Right lung (tissue), 2 donors: ENCODE measurements at regions not wholly inside any gene's neighbourhood (a gene's known extent, or its start where the extent isn't known, plus 50 kb on each side); places are given as distances from the start of the nearest gene placed in this dataset.
"Not testable (repeated sequence)": the region's sequence is repeated elsewhere in the genome, so short reads cannot be mapped to it uniquely, and the experiment has no call there.

Experiments
- DNase-seq, 2 donors: peaks; one replicate each; pipeline ENCODE4 v3.0.0-alpha.2; 2013

- no peak for DNase-seq
Measured at GRCh38 chr5:86671536-86671935, 53.8 kb downstream of the COX7C start.

- DNase-seq: no peak
Measured at GRCh38 chr5:86674069-86674468, 56.3 kb downstream of the COX7C start.

GRCh38 chr5:86675311-86675710 lies 57.6 kb downstream of the COX7C start:
- DNase-seq: no peak

GRCh38 chr5:86679529-86679928 lies 61.8 kb downstream of the COX7C start:
- peak; percentile 41 to 45 for DNase-seq

DNA sequence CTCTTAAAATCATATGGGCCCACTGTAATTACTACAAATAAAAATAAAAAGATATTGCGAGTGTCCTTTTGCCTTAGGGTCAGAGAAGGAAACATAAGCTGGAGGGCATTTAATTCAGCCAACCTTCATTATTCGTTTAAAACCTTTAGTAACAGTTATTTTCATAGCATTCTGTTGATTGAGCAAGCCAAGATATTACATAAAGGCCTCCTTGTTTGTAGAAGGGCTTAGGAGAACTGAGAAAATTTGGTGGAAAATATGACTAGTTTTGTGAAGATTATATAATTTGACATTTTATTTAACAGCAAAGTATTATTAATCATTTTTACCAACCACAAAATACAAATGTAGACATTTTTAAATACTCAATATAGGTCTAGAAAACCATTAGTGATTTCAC lies 62.2 kb downstream of the COX7C start:
- no peak for DNase-seq

DNA sequence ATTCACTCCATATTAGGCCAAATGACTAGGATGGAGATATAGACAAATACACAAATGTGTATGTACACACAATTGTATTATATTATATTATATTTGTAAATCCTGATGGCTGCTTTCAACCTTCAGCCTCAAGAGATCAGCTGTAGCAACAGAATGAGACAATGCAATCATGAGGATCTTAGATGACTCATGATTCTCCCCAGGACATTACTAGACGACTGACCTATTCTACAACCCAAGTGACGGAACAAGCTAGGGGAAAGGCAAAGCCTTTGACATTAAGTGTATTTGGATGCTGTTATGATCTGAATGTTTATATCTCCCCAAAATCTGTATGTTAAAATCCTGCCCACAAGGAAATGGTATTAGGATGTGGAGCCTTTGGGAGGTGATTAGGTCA lies 66.5 kb downstream of the COX7C start:
- DNase-seq: no peak

DNA sequence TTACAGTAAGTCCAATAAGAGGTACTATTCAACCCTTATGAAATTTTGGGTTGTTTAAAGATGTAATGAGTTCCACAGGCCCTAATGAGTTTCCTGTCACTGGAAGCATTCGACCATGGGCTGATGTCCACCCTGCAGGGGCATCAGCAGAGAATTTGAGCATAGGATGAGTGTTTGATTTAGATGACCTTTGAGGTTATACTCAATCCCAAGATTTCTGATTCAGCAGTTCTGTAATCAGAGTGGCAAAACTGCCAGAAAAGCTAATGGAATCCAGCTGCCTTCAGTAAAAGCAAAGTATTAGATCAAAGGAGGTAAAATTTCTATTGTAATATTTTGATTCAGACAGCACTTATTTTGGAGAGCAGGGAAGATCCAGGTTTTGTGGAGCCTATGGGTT lies 68.3 kb downstream of the COX7C start:
- no peak for DNase-seq

GRCh38 chr5:86688406-86688805 lies 70.7 kb downstream of the COX7C start:
- no peak for DNase-seq

- DNase-seq: no peak
Measured at GRCh38 chr5:86689103-86689729, 71.5 kb downstream of the COX7C start.

DNA sequence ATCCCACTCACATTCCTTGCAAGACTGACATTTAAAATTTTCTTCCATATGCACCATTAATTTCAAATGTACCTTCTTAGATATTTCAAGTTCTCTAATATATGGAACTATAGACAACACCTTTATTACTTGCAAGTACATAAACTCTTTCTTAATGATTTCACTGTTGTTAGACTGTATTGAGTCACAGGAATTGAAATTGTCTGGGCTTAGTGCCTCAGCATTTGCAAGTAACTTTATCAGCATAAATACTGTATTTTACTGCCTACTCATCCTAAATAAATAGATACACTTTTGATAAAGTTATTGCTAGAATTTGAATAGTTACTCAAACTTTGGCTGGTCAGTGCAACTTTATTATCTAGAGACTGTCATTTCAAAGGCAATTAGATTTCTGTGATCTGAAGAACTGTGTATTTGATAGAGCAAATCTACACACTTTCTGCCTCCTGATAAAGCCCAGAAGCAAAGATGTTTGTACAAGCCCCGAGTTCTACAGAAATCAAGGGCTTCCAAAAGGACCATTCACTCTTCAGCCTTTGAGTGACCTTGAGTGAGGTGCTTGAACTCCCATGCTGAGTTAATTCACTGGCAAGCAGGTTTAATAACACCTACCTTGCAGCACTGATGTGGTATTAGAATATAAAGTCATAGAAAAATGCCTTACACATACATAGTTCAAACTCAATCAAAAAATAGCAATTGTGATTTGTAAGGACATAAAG lies 91.6 kb downstream of the COX7C start:
- DNase-seq: peak; percentile 7 to 9

- DNase-seq: no peak
Measured at GRCh38 chr5:86716121-86716520, 98.4 kb downstream of the COX7C start.

- DNase-seq: not testable (repeated sequence)
Measured at GRCh38 chr5:86731319-86732117, 113.8 kb downstream of the COX7C start.

DNA sequence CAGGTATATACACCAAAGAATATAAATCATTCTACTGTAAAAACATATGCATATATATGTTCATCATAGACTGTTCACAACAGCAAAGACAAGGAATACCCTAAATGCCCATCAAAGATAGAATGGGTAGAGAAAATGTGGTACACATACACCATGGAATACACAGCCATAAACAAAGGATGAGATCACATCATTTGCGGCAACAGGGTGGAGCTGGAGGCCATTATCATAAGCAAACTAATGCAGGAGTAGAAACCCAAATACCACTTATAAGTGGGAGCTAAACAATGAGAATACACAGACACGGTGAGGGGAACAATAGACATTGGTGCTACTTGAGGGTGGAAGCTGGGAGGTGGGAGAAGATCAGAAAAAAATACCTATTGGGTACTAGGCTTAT lies 117.6 kb downstream of the COX7C start:
- no peak for DNase-seq

DNA sequence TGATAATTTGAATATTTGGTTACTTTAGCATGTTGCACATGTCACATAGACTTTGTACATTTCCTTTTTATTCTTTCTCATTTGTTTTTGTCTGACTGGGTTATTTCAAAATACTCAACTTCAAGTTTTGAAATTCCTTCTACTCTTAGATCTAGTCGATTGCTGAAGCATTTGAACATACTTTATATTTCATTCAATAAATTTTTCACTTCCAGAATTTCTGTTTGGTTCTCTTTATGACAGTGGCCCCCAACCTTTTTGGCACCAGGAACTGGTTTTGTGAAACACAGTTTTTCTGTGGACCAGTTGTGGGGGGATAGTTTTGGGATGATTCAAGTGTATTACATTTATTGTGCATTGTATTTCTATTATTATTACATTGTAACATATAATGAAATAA lies 119.8 kb downstream of the COX7C start:
- DNase-seq: no peak

GRCh38 chr5:86748538-86749105 lies 130.9 kb downstream of the COX7C start:
- DNase-seq: no peak

GRCh38 chr5:86749841-86750240 lies 132.1 kb downstream of the COX7C start:
- no peak for DNase-seq

DNA sequence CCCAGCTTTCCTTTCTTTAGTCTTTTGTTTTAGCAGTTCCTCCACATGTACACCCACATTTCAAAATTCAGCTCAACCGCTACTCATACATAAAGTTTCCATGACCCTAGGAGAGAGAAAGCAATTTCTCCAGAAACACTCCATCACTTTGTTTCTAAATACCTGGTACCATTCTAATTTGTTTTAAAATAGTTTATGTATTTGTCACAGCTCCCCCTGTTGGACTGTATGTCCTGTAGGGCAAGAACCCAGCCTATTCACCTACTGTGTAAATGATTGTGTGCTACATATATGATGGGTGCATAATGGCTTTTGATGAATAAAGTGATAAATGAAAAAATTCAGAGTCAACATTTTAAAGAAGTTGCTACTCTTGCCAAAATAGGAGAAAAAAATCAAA lies 139.1 kb downstream of the COX7C start:
- no peak for DNase-seq

DNA sequence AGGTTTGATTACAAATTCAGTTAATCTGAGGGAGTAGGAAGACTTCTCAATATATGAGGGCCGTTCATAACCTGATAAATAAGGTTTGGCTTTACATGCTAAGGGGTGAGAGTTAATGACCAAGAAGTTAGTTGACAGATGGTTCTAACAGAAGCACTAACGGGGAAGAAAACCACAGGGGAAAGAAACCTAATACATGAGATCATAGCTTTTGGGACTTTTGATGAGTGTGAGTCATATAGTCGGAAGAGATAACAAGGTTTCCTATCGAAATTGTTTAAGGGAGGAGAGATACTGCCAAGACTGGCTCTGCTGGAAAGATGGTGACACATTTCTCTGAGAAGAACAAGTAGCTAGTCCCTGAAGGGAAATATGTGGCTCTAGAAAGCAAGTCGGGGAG lies 140.1 kb downstream of the COX7C start:
- DNase-seq: no peak

GRCh38 chr5:86760661-86761060 lies 142.9 kb downstream of the COX7C start:
- no peak for DNase-seq

GRCh38 chr5:86763929-86764328 lies 146.2 kb downstream of the COX7C start:
- DNase-seq: no peak

GRCh38 chr5:86765778-86766502 lies 148.2 kb downstream of the COX7C start:
- DNase-seq: peak in 1 of 2 donors; percentile 4

DNA sequence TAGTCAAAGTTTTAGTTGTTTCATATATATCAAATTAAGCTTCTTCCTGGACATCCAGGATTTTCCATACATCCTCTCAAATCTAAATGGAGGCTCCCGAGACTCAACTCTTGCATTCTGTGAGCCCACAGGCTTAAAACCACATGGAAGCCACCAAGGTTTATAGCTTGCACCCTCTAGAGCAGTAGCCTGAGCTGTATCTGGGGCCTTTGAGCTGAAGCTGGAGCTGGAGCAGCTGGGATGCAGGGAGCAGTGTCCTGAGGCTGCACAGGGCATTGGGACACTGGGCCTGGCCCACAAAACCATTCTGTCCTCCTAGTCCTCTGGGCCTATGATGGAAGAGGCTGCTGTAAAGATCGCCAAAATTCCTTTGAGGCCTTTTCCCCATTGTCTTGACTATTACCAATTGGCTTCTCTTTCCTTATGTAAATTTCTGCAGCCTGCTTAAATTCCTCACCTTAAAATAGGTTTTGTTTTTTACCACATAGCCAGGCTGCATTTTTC lies 151.0 kb downstream of the COX7C start:
- no peak for DNase-seq
